NCI-H2227 (cell line): ENCODE measurements at regions not wholly inside any gene's neighbourhood (a gene's known extent, or its start where the extent isn't known, plus 50 kb on each side); places are given as distances from the start of the nearest gene placed in this dataset.
A peak's percentile ranks its signal among the peaks of the same experiment; 100 is the strongest.
"Not testable (repeated sequence)": the region's sequence is repeated elsewhere in the genome, so short reads cannot be mapped to it uniquely, and the experiment has no call there.

ENCODE experiments used
- DNase-seq: peaks from one replicate; lab custom pipeline; 2025; ENCODE audit not compliant: unreplicated experiment; lab: John Stamatoyannopoulos, UW

GRCh38 chr18:42447688-42448087, 492.7 kb downstream of the PIK3C3 start:
- DNase-seq: no peak

GRCh38 chr18:42458226-42458625, 503.2 kb downstream of the PIK3C3 start:
- peak; percentile 53 for DNase-seq

GRCh38 chr18:42459873-42460272, 504.8 kb downstream of the PIK3C3 start:
- peak; percentile 25 for DNase-seq

GRCh38 chr18:42471885-42472284, 516.9 kb downstream of the PIK3C3 start:
- DNase-seq: no peak

GRCh38 chr18:42473611-42474010, 518.6 kb downstream of the PIK3C3 start:
- no peak for DNase-seq

GRCh38 chr18:42474577-42474976, 519.5 kb downstream of the PIK3C3 start:
- no peak for DNase-seq

- DNase-seq: no peak
Measured at GRCh38 chr18:42475157-42475556, 520.1 kb downstream of the PIK3C3 start.

- DNase-seq: no peak
Measured at GRCh38 chr18:42477267-42477666, 522.2 kb downstream of the PIK3C3 start.

GRCh38 chr18:42480441-42480840, 525.4 kb downstream of the PIK3C3 start:
- no peak for DNase-seq

- no peak for DNase-seq
Measured at GRCh38 chr18:42484648-42485047, 529.6 kb downstream of the PIK3C3 start.

- no peak for DNase-seq
Measured at GRCh38 chr18:42486271-42486670, 531.2 kb downstream of the PIK3C3 start.

GRCh38 chr18:42508683-42509296, 553.8 kb downstream of the PIK3C3 start:
- no peak for DNase-seq

- no peak for DNase-seq
Measured at GRCh38 chr18:42509750-42510415, 554.8 kb downstream of the PIK3C3 start.

GRCh38 chr18:42510540-42510939, 555.5 kb downstream of the PIK3C3 start:
- DNase-seq: no peak

- no peak for DNase-seq
Measured at GRCh38 chr18:42513441-42513840, 558.4 kb downstream of the PIK3C3 start.

GRCh38 chr18:42514512-42514911, 559.5 kb downstream of the PIK3C3 start:
- no peak for DNase-seq

- no peak for DNase-seq
Measured at GRCh38 chr18:42517896-42518295, 562.9 kb downstream of the PIK3C3 start.

- DNase-seq: not testable (repeated sequence)
Measured at GRCh38 chr18:42518331-42518730, 563.3 kb downstream of the PIK3C3 start.

GRCh38 chr18:42520138-42520537, 565.1 kb downstream of the PIK3C3 start:
- no peak for DNase-seq

GRCh38 chr18:42525905-42526304, 570.9 kb downstream of the PIK3C3 start:
- DNase-seq: no peak

GRCh38 chr18:42527766-42528165, 572.7 kb downstream of the PIK3C3 start:
- DNase-seq: no peak

- DNase-seq: no peak
Measured at GRCh38 chr18:42530276-42530675, 575.2 kb downstream of the PIK3C3 start.

- DNase-seq: no peak
Measured at GRCh38 chr18:42532119-42532518, 577.1 kb downstream of the PIK3C3 start.
